Parathyroid adenoma (tissue), 2 donors: ENCODE measurements at regions not wholly inside any gene's neighbourhood (a gene's known extent, or its start where the extent isn't known, plus 50 kb on each side); places are given as distances from the start of the nearest gene placed in this dataset.
A peak's percentile ranks its signal among the peaks of the same experiment; 100 is the strongest.

Experiments
- H2AFZ ChIP-seq: fragments of 300-600 bp; sonication (generic); one replicate; pipeline ENCODE4 v1.7.0; 2017; ENCODE audit warnings: antibody characterized with exemption, mild to moderate bottlenecking
- H3K27ac ChIP-seq: fragments of 300-600 bp; sonication (generic); one replicate; pipeline ENCODE4 v1.7.0; 2017
- H3K27me3 ChIP-seq: fragments of 300-600 bp; sonication (generic); one replicate; pipeline ENCODE4 v1.7.0; 2017; ENCODE audit warnings: low read length; ENCODE audit not compliant: control insufficient read depth, insufficient read depth
- H3K36me3 ChIP-seq: fragments of 300-600 bp; sonication (generic); one replicate; pipeline ENCODE4 v1.7.0; 2017; ENCODE audit warnings: low read length; ENCODE audit not compliant: control insufficient read depth, insufficient read depth
- H3K4me1 ChIP-seq: fragments of 300-600 bp; sonication (generic); one replicate; pipeline ENCODE4 v1.7.0; 2017; ENCODE audit warnings: control low read depth
- H3K4me2 ChIP-seq: fragments of 300-600 bp; sonication (generic); one replicate; pipeline ENCODE4 v1.7.0; 2017; ENCODE audit warnings: low read length
- H3K4me3 ChIP-seq: fragments of 300-600 bp; sonication (generic); one replicate; pipeline ENCODE4 v1.7.0; 2017; ENCODE audit warnings: low read depth, low read length
- H3K79me2 ChIP-seq: fragments of 300-600 bp; sonication (generic); one replicate; pipeline ENCODE4 v1.7.0; 2017; ENCODE audit warnings: control low read depth
- H3K9ac ChIP-seq: fragments of 300-600 bp; sonication (generic); one replicate; pipeline ENCODE4 v1.7.0; 2017; ENCODE audit warnings: mild to moderate bottlenecking
- H3K9me3 ChIP-seq: fragments of 300-600 bp; sonication (generic); one replicate; pipeline ENCODE4 v1.7.0; 2017; ENCODE audit warnings: low read length; ENCODE audit not compliant: control insufficient read depth
- CTCF ChIP-seq: fragments of 300-600 bp; sonication (generic); IDR thresholded peaks from one replicate; pipeline ENCODE4 v1.7.0; 2017; ENCODE audit warnings: antibody characterized with exemption, mild to moderate bottlenecking
- donor health status: primary hyperparathyroidism.

- Histone ChIP-seq H3K9ac (no peak overlapping the region), H3K4me2 (no peak overlapping the region), H3K79me2 (no peaks in the 10 kb centered on the region), H3K4me3 (no peak overlapping the region), H2AFZ (no peak overlapping the region), H3K27me3 (no peaks in the 10 kb centered on the region), H3K4me1 (peaks cover 8% of the 10 kb centered on the region), H3K27ac (no peak overlapping the region), H3K36me3 (no peaks in the 10 kb centered on the region), H3K9me3 (no peaks in the 10 kb centered on the region)
- no peak for TF ChIP-seq CTCF
Observed at GRCh38 chr5:5980538-5980895, 397.8 kb downstream of the MED10 start.

DNA sequence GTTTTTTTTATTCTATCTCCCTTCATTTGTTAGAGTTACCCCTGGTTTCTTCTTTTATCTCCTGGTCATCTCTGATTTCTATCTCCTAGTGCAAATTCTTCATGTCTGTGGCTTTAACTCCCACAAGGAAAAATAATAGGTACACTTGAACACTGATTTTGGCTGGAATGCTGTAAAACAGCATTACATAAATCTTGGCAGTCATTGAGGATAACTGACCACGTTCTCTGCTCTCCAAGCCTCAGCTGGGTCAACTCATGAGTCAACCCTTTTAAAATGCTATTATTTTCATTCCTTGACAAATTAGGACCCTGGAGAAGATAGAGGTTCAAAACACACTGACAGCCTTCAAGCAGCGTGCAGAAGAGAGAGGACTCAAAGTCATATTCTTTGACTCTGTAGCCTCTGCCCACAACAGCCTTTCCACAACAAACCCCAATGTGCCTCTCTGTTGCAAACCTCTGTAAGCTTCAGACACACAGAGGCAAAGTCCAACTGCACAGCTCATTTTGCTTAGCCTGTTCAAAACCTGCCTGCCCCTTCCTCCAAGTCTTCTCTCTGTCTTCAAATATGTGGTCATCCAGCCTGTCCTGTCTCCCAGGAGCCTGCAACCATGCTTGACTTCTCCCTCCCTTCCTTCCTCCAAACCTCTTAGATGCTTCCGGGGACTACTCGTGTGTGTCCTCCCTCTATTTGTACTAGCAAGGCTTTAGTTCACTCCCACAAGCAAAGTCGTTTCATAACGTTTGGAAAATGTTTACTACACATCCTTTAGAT is 398.4 kb downstream of the MED10 start:
- Histone ChIP-seq H3K27ac (no peak overlapping the region), H3K36me3 (no peaks in the 10 kb centered on the region), H3K4me3 (no peak overlapping the region), H3K9me3 (no peaks in the 10 kb centered on the region), H2AFZ (peak overlapping the region; percentile 14), H3K79me2 (no peaks in the 10 kb centered on the region), H3K4me2 (no peak overlapping the region), H3K27me3 (no peaks in the 10 kb centered on the region), H3K4me1 (peaks cover 8% of the 10 kb centered on the region), H3K9ac (no peak overlapping the region)
- TF ChIP-seq CTCF = no peak

DNA sequence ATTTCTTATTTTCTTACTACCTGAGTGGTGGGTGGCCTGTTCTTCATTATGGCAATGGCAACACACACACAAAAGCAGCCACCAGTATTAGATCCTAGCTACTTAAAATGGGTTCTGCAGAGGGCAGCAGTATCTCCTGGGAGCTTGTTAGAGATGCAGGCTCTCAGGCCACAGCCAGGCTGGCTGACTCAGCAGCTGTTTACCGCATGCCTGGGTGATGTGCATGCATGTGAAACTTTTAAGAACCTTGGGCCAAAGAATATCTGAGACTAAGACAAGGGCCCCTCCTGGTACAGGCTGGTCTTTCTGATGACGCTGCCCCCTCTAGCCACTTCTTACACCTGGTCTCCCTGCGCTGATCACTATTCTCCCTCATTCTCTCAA is 399.0 kb downstream of the MED10 start:
- Histone ChIP-seq H3K4me2 (no peak overlapping the region), H3K4me3 (no peak overlapping the region), H2AFZ (peak overlapping the region; percentile 38), H3K27ac (no peak overlapping the region), H3K4me1 (peaks cover 8% of the 10 kb centered on the region), H3K27me3 (no peaks in the 10 kb centered on the region), H3K9me3 (no peaks in the 10 kb centered on the region), H3K36me3 (no peaks in the 10 kb centered on the region), H3K9ac (no peak overlapping the region), H3K79me2 (no peaks in the 10 kb centered on the region)
- TF ChIP-seq CTCF = no peak

DNA sequence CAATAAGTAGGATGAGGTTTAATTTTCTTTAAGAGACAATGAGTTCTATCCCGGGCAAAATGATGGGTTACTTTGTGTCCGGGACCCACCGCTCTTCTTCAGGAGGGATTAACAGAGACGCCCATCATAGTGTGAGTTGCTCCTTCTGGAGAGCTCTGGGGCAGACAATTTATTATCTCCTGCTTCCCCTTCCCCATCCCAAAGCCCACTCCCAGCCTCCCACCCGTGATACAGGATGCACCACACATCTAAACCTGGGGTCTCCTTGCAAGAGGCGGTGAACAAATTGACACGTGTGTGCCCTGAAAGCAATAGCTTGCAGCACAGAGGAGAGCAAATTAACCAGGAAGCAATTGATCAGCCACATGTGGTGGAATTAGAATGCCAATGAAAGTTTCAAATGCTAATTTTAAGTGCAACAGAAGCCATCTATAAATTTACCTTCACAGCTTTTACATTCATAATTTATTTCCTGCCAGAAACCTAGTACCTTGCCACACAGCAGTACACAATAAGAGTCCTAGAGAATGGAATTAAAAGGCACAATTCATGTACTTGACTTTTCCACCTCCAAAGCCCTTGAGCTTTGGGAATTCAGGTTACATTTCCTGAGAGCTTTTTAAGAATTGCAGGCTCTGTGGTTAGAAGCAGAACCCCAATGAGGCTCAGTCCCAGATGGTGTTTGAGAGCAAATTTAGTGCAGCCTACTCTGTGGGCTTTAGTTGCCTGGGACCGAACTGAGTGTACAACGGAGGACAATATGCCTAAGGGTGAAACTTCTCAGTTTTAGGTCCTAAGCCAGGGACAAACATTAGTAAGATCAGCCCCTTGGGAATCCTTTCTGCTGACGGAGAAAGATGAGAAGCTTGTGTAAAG is 399.6 kb downstream of the MED10 start:
- no peaks in the 10 kb centered on the region for H3K79me2 ChIP-seq
- H3K4me2 ChIP-seq = no peak overlapping the region
- H3K9me3 ChIP-seq = no peaks in the 10 kb centered on the region
- H2AFZ ChIP-seq = peak overlapping the region; percentile 38
- TF ChIP-seq CTCF = no peak
- H3K27ac ChIP-seq = no peak overlapping the region
- no peaks in the 10 kb centered on the region for H3K36me3 ChIP-seq
- no peak overlapping the region for H3K9ac ChIP-seq
- H3K4me1 ChIP-seq = peaks cover 8% of the 10 kb centered on the region
- H3K4me3 ChIP-seq = no peak overlapping the region
- H3K27me3 ChIP-seq = no peaks in the 10 kb centered on the region
